ENCODE measurements at regions not wholly inside any gene's neighbourhood (a gene's known extent, or its start where the extent isn't known, plus 50 kb on each side); places are given as distances from the start of the nearest gene placed in this dataset.

DNA sequence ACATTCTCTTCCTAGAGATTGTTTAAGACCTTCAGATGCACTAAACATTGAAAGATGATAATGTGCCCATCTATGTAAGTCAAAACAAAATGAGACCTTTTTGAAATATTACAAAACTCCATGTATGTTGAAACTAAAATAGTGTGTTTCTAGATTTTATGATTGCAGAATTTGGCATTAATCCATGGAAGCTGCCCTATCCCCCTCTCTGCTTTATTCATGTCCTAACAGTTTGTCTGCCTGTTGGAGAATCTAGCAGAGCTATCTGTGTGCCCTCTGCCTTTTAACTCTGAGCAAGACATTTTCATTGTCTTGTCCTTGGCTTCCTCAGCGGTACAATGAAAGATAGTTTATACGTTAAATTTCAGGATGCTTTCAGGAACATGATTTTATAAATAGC, 105.5 kb downstream of the FAT3 start:
- DNase-seq (ENCODE audit: low read depth, low spot score) = no peak
- no peak overlapping the region for H3K4me2 ChIP-seq (ENCODE audit: control insufficient read depth, extremely low read depth, insufficient read depth, low read depth, low read length)
- no peak for TF ChIP-seq EZH2 (IDR thresholded peaks at IDR 0.05; ENCODE audit: low read length)
- TF ChIP-seq, protein P1, sequence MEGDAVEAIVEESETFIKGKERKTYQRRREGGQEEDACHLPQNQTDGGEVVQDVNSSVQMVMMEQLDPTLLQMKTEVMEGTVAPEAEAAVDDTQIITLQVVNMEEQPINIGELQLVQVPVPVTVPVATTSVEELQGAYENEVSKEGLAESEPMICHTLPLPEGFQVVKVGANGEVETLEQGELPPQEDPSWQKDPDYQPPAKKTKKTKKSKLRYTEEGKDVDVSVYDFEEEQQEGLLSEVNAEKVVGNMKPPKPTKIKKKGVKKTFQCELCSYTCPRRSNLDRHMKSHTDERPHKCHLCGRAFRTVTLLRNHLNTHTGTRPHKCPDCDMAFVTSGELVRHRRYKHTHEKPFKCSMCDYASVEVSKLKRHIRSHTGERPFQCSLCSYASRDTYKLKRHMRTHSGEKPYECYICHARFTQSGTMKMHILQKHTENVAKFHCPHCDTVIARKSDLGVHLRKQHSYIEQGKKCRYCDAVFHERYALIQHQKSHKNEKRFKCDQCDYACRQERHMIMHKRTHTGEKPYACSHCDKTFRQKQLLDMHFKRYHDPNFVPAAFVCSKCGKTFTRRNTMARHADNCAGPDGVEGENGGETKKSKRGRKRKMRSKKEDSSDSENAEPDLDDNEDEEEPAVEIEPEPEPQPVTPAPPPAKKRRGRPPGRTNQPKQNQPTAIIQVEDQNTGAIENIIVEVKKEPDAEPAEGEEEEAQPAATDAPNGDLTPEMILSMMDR (optimal IDR thresholded peaks at IDR 0.05 in 1 of 3, IDR thresholded peaks at IDR 0.05 in 1 of 3, conservative IDR thresholded peaks at IDR 0.05 in 1 of 3; ENCODE audit: extremely low read depth in 1 of 3, insufficient read depth in 2 of 3, low read length in 3 of 3) = no peak

GRCh38 chr11:92332986-92333385, 108.4 kb downstream of the FAT3 start:
- dilution Hi-C loops (cut with MboI; ENCODE audit: extremely low pct_ligation_motif_present, low sequenced_read_pairs) = no loop called here
- DNase-seq (ENCODE audit: low read depth, low spot score) (no peak), FAIRE-seq (no peak)
- no peak for TF ChIP-seq EZH2 (IDR thresholded peaks at IDR 0.05; ENCODE audit: low read length)
- TF ChIP-seq, protein P1 (optimal IDR thresholded peaks at IDR 0.05 in 1 of 3, IDR thresholded peaks at IDR 0.05 in 1 of 3, conservative IDR thresholded peaks at IDR 0.05 in 1 of 3; ENCODE audit: extremely low read depth in 1 of 3, insufficient read depth in 2 of 3, low read length in 3 of 3) = no peak
- H3K36me3 ChIP-seq (ENCODE audit: control insufficient read depth in 2 of 2, extremely low read depth in 1 of 2, insufficient read depth in 2 of 2, low read length in 2 of 2) = no peaks in the 10 kb centered on the region
- no peak overlapping the region for H2AFZ ChIP-seq (ENCODE audit: control insufficient read depth, low read length)
- no peak overlapping the region for H3K9ac ChIP-seq (ENCODE audit: control insufficient read depth, extremely low read depth, insufficient read depth, low read length)
- no peaks in the 10 kb centered on the region for H4K20me1 ChIP-seq (ENCODE audit: control insufficient read depth, extremely low read depth, insufficient read depth, low read length)
- no peak overlapping the region for H3K4me3 ChIP-seq (ENCODE audit: control insufficient read depth in 2 of 3, extremely low read depth in 1 of 3, insufficient read depth in 2 of 3, low read depth in 1 of 3, low read length in 3 of 3)
- no peak overlapping the region for H3K27ac ChIP-seq (ENCODE audit: control insufficient read depth, insufficient read depth, low read length)
- H3K27me3 ChIP-seq (ENCODE audit: control insufficient read depth, extremely low read depth, insufficient read depth, low read length) = no peaks in the 10 kb centered on the region
- H3K4me1 ChIP-seq (ENCODE audit: control insufficient read depth, extremely low read depth, insufficient read depth, low read length) = no peaks in the 10 kb centered on the region
- no peaks in the 10 kb centered on the region for H3K79me2 ChIP-seq (ENCODE audit: control insufficient read depth, insufficient read depth, low read length)
- H3K4me2 ChIP-seq (ENCODE audit: control insufficient read depth, extremely low read depth, insufficient read depth, low read depth, low read length) = no peak overlapping the region
- no peaks in the 10 kb centered on the region for H3K9me3 ChIP-seq (ENCODE audit: control insufficient read depth, low read depth, low read length)
- no peaks in the 10 kb centered on the region for H3K9me1 ChIP-seq (ENCODE audit: control insufficient read depth, extremely low read depth, insufficient read depth, low read length)

More for the DNA sequence above, 105.5 kb downstream of the FAT3 start:
- H3K4me3 ChIP-seq (ENCODE audit: control insufficient read depth in 2 of 3, extremely low read depth in 1 of 3, insufficient read depth in 2 of 3, low read depth in 1 of 3, low read length in 3 of 3) = no peak overlapping the region
- H4K20me1 ChIP-seq (ENCODE audit: control insufficient read depth, extremely low read depth, insufficient read depth, low read length) = no peaks in the 10 kb centered on the region
- no peak overlapping the region for H3K27ac ChIP-seq (ENCODE audit: control insufficient read depth, insufficient read depth, low read length)
- H3K4me1 ChIP-seq (ENCODE audit: control insufficient read depth, extremely low read depth, insufficient read depth, low read length) = no peaks in the 10 kb centered on the region
- no peaks in the 10 kb centered on the region for H3K36me3 ChIP-seq (ENCODE audit: control insufficient read depth in 2 of 2, extremely low read depth in 1 of 2, insufficient read depth in 2 of 2, low read length in 2 of 2)
- no peak overlapping the region for H2AFZ ChIP-seq (ENCODE audit: control insufficient read depth, low read length)
- no peaks in the 10 kb centered on the region for H3K79me2 ChIP-seq (ENCODE audit: control insufficient read depth, insufficient read depth, low read length)
- no peak for FAIRE-seq
- no peaks in the 10 kb centered on the region for H3K9me3 ChIP-seq (ENCODE audit: control insufficient read depth, low read depth, low read length)
- no peaks in the 10 kb centered on the region for H3K9me1 ChIP-seq (ENCODE audit: control insufficient read depth, extremely low read depth, insufficient read depth, low read length)
- H3K9ac ChIP-seq (ENCODE audit: control insufficient read depth, extremely low read depth, insufficient read depth, low read length) = no peak overlapping the region
- dilution Hi-C loops (cut with MboI; ENCODE audit: extremely low pct_ligation_motif_present, low sequenced_read_pairs) = no loop called here
- no peaks in the 10 kb centered on the region for H3K27me3 ChIP-seq (ENCODE audit: control insufficient read depth, extremely low read depth, insufficient read depth, low read length)

Measured in keratinocyte (primary cell).